Neural cell (in vitro differentiated cells): ENCODE measurements at regions not wholly inside any gene's neighbourhood (a gene's known extent, or its start where the extent isn't known, plus 50 kb on each side); places are given as distances from the start of the nearest gene placed in this dataset.

Source experiments
- H2AFZ ChIP-seq: fragments of 200-600, 300-800 bp; sonication (generic), shearing (Covaris generic); 2 replicates; pipeline ENCODE4 v1.6.0; 2014; ENCODE audit warnings: low read depth, mild to moderate bottlenecking, antibody characterized with exemption, low read length, moderate library complexity
- H3F3A ChIP-seq: fragments of 200-600 bp; shearing (Covaris generic); 2 replicates; pipeline ENCODE4 v1.6.1; 2016; ENCODE audit warnings: mild to moderate bottlenecking, moderate library complexity, mixed read lengths, antibody characterized with exemption, low read length; ENCODE audit not compliant: insufficient read depth, poor library complexity, severe bottlenecking
- H3K27ac ChIP-seq: fragments of 200-600, 300-800 bp; sonication (generic), shearing (Covaris generic); 2 replicates; pipeline ENCODE4 v1.5.1; 2014; ENCODE audit warnings: mild to moderate bottlenecking, low read length, moderate library complexity
- H3K27me3 ChIP-seq: fragments of 300-800, 200-600 bp; sonication (generic), shearing (Covaris generic); 2 replicates; pipeline ENCODE4 v1.6.0; 2014; ENCODE audit warnings: mild to moderate bottlenecking, low read depth, low read length, moderate library complexity; ENCODE audit not compliant: insufficient read depth
- H3K36me3 ChIP-seq: fragments of 300-800, 200-600 bp; sonication (generic), shearing (Covaris generic); 2 replicates; pipeline ENCODE4 v1.5.1; 2014; ENCODE audit warnings: mild to moderate bottlenecking, antibody characterized with exemption, low read length, moderate library complexity; ENCODE audit not compliant: insufficient read depth
- H3K4me2 ChIP-seq: fragments of 300-800, 200-600 bp; sonication (generic), shearing (Covaris generic); 2 replicates; pipeline ENCODE4 v1.6.0; 2014; ENCODE audit warnings: mild to moderate bottlenecking, low read length
- H3K4me3 ChIP-seq: fragments of 300-800, 200-600 bp; sonication (generic), shearing (Covaris generic); 2 replicates; pipeline ENCODE4 v1.5.1; 2014; ENCODE audit warnings: mild to moderate bottlenecking, low read length, moderate library complexity
- H3K79me2 ChIP-seq: fragments of 200-600 bp; shearing (Covaris generic); replicated peaks from 2 replicates; pipeline ENCODE4 v1.6.0; 2014; ENCODE audit warnings: mild to moderate bottlenecking, low read length, moderate library complexity; ENCODE audit not compliant: insufficient read depth
- H3K9ac ChIP-seq: fragments of 300-800, 200-600 bp; sonication (generic), shearing (Covaris generic); 2 replicates; pipeline ENCODE4 v1.6.1; 2016; ENCODE audit warnings: mild to moderate bottlenecking, low read length, mixed read lengths
- H3K9me2 ChIP-seq: fragments of 200-600 bp; shearing (Covaris generic); 2 replicates; pipeline ENCODE4 v1.6.1; 2016; ENCODE audit warnings: mild to moderate bottlenecking, low read length, mixed read lengths; ENCODE audit not compliant: insufficient read depth
- H3K9me3 ChIP-seq: fragments of 200-600, 300-800 bp; sonication (generic), shearing (Covaris generic); 2 replicates; pipeline ENCODE4 v1.6.1; 2016; ENCODE audit warnings: mild to moderate bottlenecking, mixed run types, low read length, moderate library complexity, mixed read lengths
- H4K20me1 ChIP-seq: fragments of 200-600 bp; shearing (Covaris generic); 2 replicates; pipeline ENCODE4 v1.6.1; 2016; ENCODE audit warnings: mild to moderate bottlenecking, mixed run types; ENCODE audit not compliant: insufficient read depth
- CTCF ChIP-seq: fragments of 450-650 bp; IDR thresholded peaks from 2 replicates; pipeline ENCODE4 v1.5.1; 2014; ENCODE audit warnings: antibody characterized with exemption, mild to moderate bottlenecking, moderate library complexity; ENCODE audit not compliant: poor library complexity, severe bottlenecking
- EP300 ChIP-seq: fragments of 450-650 bp; conservative IDR thresholded peaks from 2 replicates; pipeline ENCODE4 v1.6.1; 2014; ENCODE audit warnings: antibody characterized with exemption, mild to moderate bottlenecking, moderate library complexity; ENCODE audit not compliant: poor library complexity, severe bottlenecking
- EZH2 ChIP-seq: fragments of 200-600, 300-800 bp; shearing (Covaris generic), sonication (generic); IDR thresholded peaks from 2 replicates; pipeline ENCODE4 v1.6.1; 2014; ENCODE audit warnings: antibody characterized with exemption, low read length, borderline replicate concordance, mild to moderate bottlenecking; ENCODE audit not compliant: insufficient read depth, poor library complexity, severe bottlenecking
- MXI1 ChIP-seq: fragments of 450-650 bp; conservative IDR thresholded peaks from 2 replicates; pipeline ENCODE4 v1.6.1; 2014; ENCODE audit warnings: antibody characterized with exemption, mild to moderate bottlenecking; ENCODE audit not compliant: poor library complexity, severe bottlenecking
- POLR2AphosphoS5 ChIP-seq: IDR thresholded peaks from 2 replicates; pipeline ENCODE4 v1.6.1; 2012
- RAD21 ChIP-seq: fragments of 450-650 bp; conservative IDR thresholded peaks from 2 replicates; pipeline ENCODE4 v1.6.1; 2014; ENCODE audit warnings: antibody characterized with exemption, mild to moderate bottlenecking, moderate library complexity
- REST ChIP-seq: IDR thresholded peaks from 2 replicates; pipeline ENCODE4 v1.6.1; 2012; ENCODE audit warnings: borderline replicate concordance
- SMC3 ChIP-seq: fragments of 450-650 bp; conservative IDR thresholded peaks from 2 replicates; pipeline ENCODE4 v1.6.1; 2014; ENCODE audit warnings: antibody characterized with exemption, mild to moderate bottlenecking, moderate library complexity; ENCODE audit not compliant: poor library complexity
- TAF1 ChIP-seq: IDR thresholded peaks from 2 replicates; pipeline ENCODE4 v1.6.1; 2012; ENCODE audit warnings: low read depth

- no peak overlapping the region for H2AFZ ChIP-seq
- H3K27ac ChIP-seq = no peak overlapping the region
- no peak overlapping the region for H3K4me3 ChIP-seq
- H4K20me1 ChIP-seq = no peaks in the 10 kb centered on the region
- H3F3A ChIP-seq = peaks cover 4% of the 10 kb centered on the region
- no peaks in the 10 kb centered on the region for H3K9me2 ChIP-seq
- TF ChIP-seq SMC3 = no peak
- no peak for TF ChIP-seq RAD21
- no peak for TF ChIP-seq TAF1
- TF ChIP-seq REST = no peak
- TF ChIP-seq POLR2AphosphoS5 = no peak
- no peak for TF ChIP-seq CTCF
- no peak for TF ChIP-seq EZH2
- no peak for TF ChIP-seq MXI1
- no peak for TF ChIP-seq EP300
- H3K36me3 ChIP-seq = no peaks in the 10 kb centered on the region
- H3K9ac ChIP-seq = no peak overlapping the region
- no peaks in the 10 kb centered on the region for H3K27me3 ChIP-seq
- no peak overlapping the region for H3K4me2 ChIP-seq
- no peaks in the 10 kb centered on the region for H3K79me2 ChIP-seq
- no peaks in the 10 kb centered on the region for H3K9me3 ChIP-seq
Observed at GRCh38 chr4:85116008-85116407, 149.5 kb upstream of the WDFY3 start.

GRCh38 chr4:85125688-85126087, 159.2 kb upstream of the WDFY3 start:
- Histone ChIP-seq H3K27ac (no peak overlapping the region), H3K79me2 (no peaks in the 10 kb centered on the region), H3K4me3 (no peak overlapping the region), H3K4me2 (no peak overlapping the region), H4K20me1 (no peaks in the 10 kb centered on the region), H2AFZ (no peak overlapping the region), H3K9me3 (no peaks in the 10 kb centered on the region), H3K27me3 (no peaks in the 10 kb centered on the region), H3K9me2 (no peaks in the 10 kb centered on the region), H3K9ac (no peak overlapping the region), H3F3A (no peaks in the 10 kb centered on the region), H3K36me3 (no peaks in the 10 kb centered on the region)
- TF ChIP-seq SMC3 (no peak), TAF1 (no peak)

- no peaks in the 10 kb centered on the region for H4K20me1 ChIP-seq
- H3K9me3 ChIP-seq = no peaks in the 10 kb centered on the region
- H3K27me3 ChIP-seq = no peaks in the 10 kb centered on the region
- H3K9ac ChIP-seq = no peak overlapping the region
- TF ChIP-seq CTCF (no peak), EP300 (no peak), RAD21 (no peak), TAF1 (no peak), REST (no peak)
- no peak overlapping the region for H3K4me3 ChIP-seq
- H3F3A ChIP-seq = no peaks in the 10 kb centered on the region
- H3K79me2 ChIP-seq = no peaks in the 10 kb centered on the region
- no peaks in the 10 kb centered on the region for H3K9me2 ChIP-seq
- no peak overlapping the region for H3K4me2 ChIP-seq
- no peak overlapping the region for H3K27ac ChIP-seq
- no peak overlapping the region for H2AFZ ChIP-seq
- no peaks in the 10 kb centered on the region for H3K36me3 ChIP-seq
Observed at GRCh38 chr4:85126991-85127591, 160.6 kb upstream of the WDFY3 start.
